Fibroblast of lung (primary cell): ENCODE measurements at regions not wholly inside any gene's neighbourhood (a gene's known extent, or its start where the extent isn't known, plus 50 kb on each side); places are given as distances from the start of the nearest gene placed in this dataset.

Experiments used
- DNase-seq, 2 donors: peaks; one replicate each; pipeline versions ENCODE4 v3.0.0 to v3.0.0-alpha.2; 2010; ENCODE audit warnings: low read depth in 2 of 2
- H2AFZ ChIP-seq: 2 replicates; pipeline ENCODE4 v1.5.1; 2012; ENCODE audit warnings: low read length, control low read depth, inconsistent platforms
- H3K27ac ChIP-seq: 2 replicates; pipeline ENCODE4 v1.5.1; 2011; ENCODE audit warnings: low read length, control low read depth; ENCODE audit not compliant: insufficient read depth
- H3K27me3 ChIP-seq: 2 replicates; pipeline ENCODE4 v1.5.1; 2011; ENCODE audit warnings: mild to moderate bottlenecking, low read length; ENCODE audit not compliant: control insufficient read depth, insufficient read depth
- H3K36me3 ChIP-seq: 2 replicates; pipeline ENCODE4 v1.5.1; 2011; ENCODE audit warnings: low read length; ENCODE audit not compliant: control insufficient read depth, insufficient read depth
- H3K4me1 ChIP-seq: 2 replicates; pipeline ENCODE4 v1.5.1; 2011; ENCODE audit warnings: low read length; ENCODE audit not compliant: control insufficient read depth, insufficient read depth; ENCODE audit errors: extremely low read depth
- H3K4me2 ChIP-seq: 2 replicates; pipeline ENCODE4 v1.5.1; 2011; ENCODE audit warnings: low read length, control low read depth; ENCODE audit not compliant: insufficient read depth; ENCODE audit errors: extremely low read depth
- H3K4me3 ChIP-seq, 4 experiments: fragments of 200-600 bp in 1 of 4; sonication (generic) in 1 of 4; replicated peaks in 1 of 4; 2 replicates each; pipeline ENCODE4 v1.5.1; 2011 to 2016; ENCODE audit warnings: low read length in 4 of 4, low read depth in 3 of 4, mild to moderate bottlenecking in 3 of 4, control low read depth in 2 of 4, inconsistent platforms in 1 of 4, mixed read lengths in 1 of 4; ENCODE audit not compliant: insufficient read depth in 1 of 4; ENCODE audit errors: control extremely low read depth in 1 of 4
- H3K79me2 ChIP-seq: 2 replicates; pipeline ENCODE4 v1.5.1; 2012; ENCODE audit warnings: mild to moderate bottlenecking, low read length, inconsistent platforms; ENCODE audit not compliant: control insufficient read depth, insufficient read depth
- H3K9ac ChIP-seq: 2 replicates; pipeline ENCODE4 v1.5.1; 2011; ENCODE audit warnings: mild to moderate bottlenecking, low read length, control low read depth; ENCODE audit not compliant: insufficient read depth
- H3K9me3 ChIP-seq: 2 replicates; pipeline ENCODE4 v1.5.1; 2012; ENCODE audit warnings: low read depth, low read length; ENCODE audit not compliant: control insufficient read depth, insufficient read depth
- H4K20me1 ChIP-seq: 2 replicates; pipeline ENCODE4 v1.5.1; 2011; ENCODE audit warnings: low read length; ENCODE audit not compliant: control insufficient read depth, insufficient read depth; ENCODE audit errors: extremely low read depth
- CTCF ChIP-seq, 2 donors: IDR thresholded peaks in 1 of 2; conservative IDR thresholded peaks in 1 of 2; 1 replicate in 1 of 2; 2 replicates in 1 of 2; pipeline ENCODE4 v1.5.1; 2011 to 2012; ENCODE audit warnings: low read length in 2 of 2, control low read depth in 1 of 2, inconsistent platforms in 1 of 2, low read depth in 1 of 2, mild to moderate bottlenecking in 1 of 2
- EZH2 ChIP-seq: IDR thresholded peaks from 2 replicates; pipeline ENCODE4 v1.5.1; 2012; ENCODE audit warnings: low read length, control low read depth, mild to moderate bottlenecking; ENCODE audit errors: missing control alignments

GRCh38 chr19:29387586-29387985, 138.2 kb upstream of the VSTM2B start:
- TF ChIP-seq EZH2 (no peak), CTCF (conservative IDR thresholded peaks at IDR 0.05 in 1 of 2, IDR thresholded peaks at IDR 0.05 in 1 of 2; ENCODE audit: low read depth in 1 of 2, low read length in 2 of 2) (no peak)
- H3K9me3 ChIP-seq = no peaks in the 10 kb centered on the region
- H3K36me3 ChIP-seq = no peaks in the 10 kb centered on the region
- no peak overlapping the region for H3K27ac ChIP-seq
- H2AFZ ChIP-seq = no peak overlapping the region
- H3K9ac ChIP-seq = no peak overlapping the region
- no peaks in the 10 kb centered on the region for H3K27me3 ChIP-seq
- H3K4me3 ChIP-seq = no peak overlapping the region
- H3K79me2 ChIP-seq = no peaks in the 10 kb centered on the region
- no peak for DNase-seq
- H3K4me2 ChIP-seq = no peak overlapping the region
- no peaks in the 10 kb centered on the region for H3K4me1 ChIP-seq
- H4K20me1 ChIP-seq = no peaks in the 10 kb centered on the region

- H3K9ac ChIP-seq = no peak overlapping the region
- TF ChIP-seq EZH2 (no peak), CTCF (conservative IDR thresholded peaks at IDR 0.05 in 1 of 2, IDR thresholded peaks at IDR 0.05 in 1 of 2; ENCODE audit: low read depth in 1 of 2, low read length in 2 of 2) (no peak)
- H3K79me2 ChIP-seq = no peaks in the 10 kb centered on the region
- H3K4me2 ChIP-seq = no peak overlapping the region
- no peak overlapping the region for H3K4me3 ChIP-seq
- no peak for DNase-seq
- no peaks in the 10 kb centered on the region for H3K27me3 ChIP-seq
- H3K4me1 ChIP-seq = no peaks in the 10 kb centered on the region
- no peaks in the 10 kb centered on the region for H4K20me1 ChIP-seq
- H3K9me3 ChIP-seq = no peaks in the 10 kb centered on the region
- H3K27ac ChIP-seq = no peak overlapping the region
- H3K36me3 ChIP-seq = no peaks in the 10 kb centered on the region
- no peak overlapping the region for H2AFZ ChIP-seq
Observed at GRCh38 chr19:29389495-29389894, 136.3 kb upstream of the VSTM2B start.

- Histone ChIP-seq H3K9me3 (no peaks in the 10 kb centered on the region), H3K4me2 (no peak overlapping the region), H3K4me1 (no peaks in the 10 kb centered on the region), H2AFZ (no peak overlapping the region), H3K9ac (no peak overlapping the region), H3K4me3 (no peak overlapping the region), H3K27me3 (no peaks in the 10 kb centered on the region), H3K27ac (no peak overlapping the region), H4K20me1 (no peaks in the 10 kb centered on the region), H3K36me3 (no peaks in the 10 kb centered on the region), H3K79me2 (no peaks in the 10 kb centered on the region)
- TF ChIP-seq EZH2 (no peak), CTCF (conservative IDR thresholded peaks at IDR 0.05 in 1 of 2, IDR thresholded peaks at IDR 0.05 in 1 of 2; ENCODE audit: low read depth in 1 of 2, low read length in 2 of 2) (no peak)
- no peak for DNase-seq
Observed at GRCh38 chr19:29390742-29391141, 135.1 kb upstream of the VSTM2B start.
